ENCODE measurements at regions not wholly inside any gene's neighbourhood (a gene's known extent, or its start where the extent isn't known, plus 50 kb on each side); places are given as distances from the start of the nearest gene placed in this dataset.
"Not testable (repeated sequence)": the region's sequence is repeated elsewhere in the genome, so short reads cannot be mapped to it uniquely, and the experiment has no call there.

GRCh38 chr17:72471296-72471695, 350.5 kb downstream of the SOX9 start:
- Mint-ChIP-seq H3K4me1 (ENCODE audit: insufficient read depth, unreplicated experiment) (peaks cover 17% of the 10 kb centered on the region), H3K4me3 (ENCODE audit: unreplicated experiment) (no peak overlapping the region), H3K9me3 (ENCODE audit: unreplicated experiment) (no peaks in the 10 kb centered on the region), H3K36me3 (ENCODE audit: insufficient read depth, unreplicated experiment) (peaks cover 30% of the 10 kb centered on the region), H3K27me3 (ENCODE audit: insufficient read depth, unreplicated experiment) (no peaks in the 10 kb centered on the region), H3K27ac (ENCODE audit: low read depth, unreplicated experiment) (no peak overlapping the region)
- intact Hi-C loops (cut with micrococcal nuclease) = no loop called here
- CTCF ChIA-PET = interaction anchor here (0.9 kb wide), 1 partner anchor 68 kb away, joined by 3 read pairs; no protein-coding TSS in a partner anchor
- DNase-seq (ENCODE audit: unreplicated experiment) = no peak
- POLR2A ChIA-PET = interaction anchor here (1.1 kb wide), 1 partner anchor 54 kb away, joined by 4 read pairs; no protein-coding TSS in a partner anchor
- BruUV-seq (replicated peaks) = no TSS peak
- no peak for TF ChIP-seq CTCF (IDR thresholded peaks at IDR 0.05; ENCODE audit: unreplicated experiment)

- Mint-ChIP-seq H3K9me3 (ENCODE audit: unreplicated experiment) (no peaks in the 10 kb centered on the region), H3K27me3 (ENCODE audit: insufficient read depth, unreplicated experiment) (no peaks in the 10 kb centered on the region), H3K4me3 (ENCODE audit: unreplicated experiment) (no peak overlapping the region), H3K27ac (ENCODE audit: low read depth, unreplicated experiment) (no peak overlapping the region), H3K4me1 (ENCODE audit: insufficient read depth, unreplicated experiment) (peaks cover 12% of the 10 kb centered on the region), H3K36me3 (ENCODE audit: insufficient read depth, unreplicated experiment) (peaks cover 38% of the 10 kb centered on the region)
- no peak for DNase-seq (ENCODE audit: unreplicated experiment)
- POLR2A ChIA-PET = no interaction called here
- CTCF ChIA-PET = interaction anchor here (0.9 kb wide), 1 partner anchor 68 kb away, joined by 3 read pairs; no protein-coding TSS in a partner anchor
- BruUV-seq (replicated peaks) = no TSS peak
- intact Hi-C loops (cut with micrococcal nuclease) = no loop called here
- no peak for TF ChIP-seq CTCF (IDR thresholded peaks at IDR 0.05; ENCODE audit: unreplicated experiment)
Measured at GRCh38 chr17:72472106-72472505, 351.3 kb downstream of the SOX9 start.

- peaks cover 44% of the 10 kb centered on the region for H3K36me3 Mint-ChIP-seq (ENCODE audit: insufficient read depth, unreplicated experiment)
Measured at GRCh38 chr17:72472853-72473390, 352.1 kb downstream of the SOX9 start.

GRCh38 chr17:72474243-72474642, 353.4 kb downstream of the SOX9 start:
- no peak for DNase-seq (ENCODE audit: unreplicated experiment)
- no TSS peak for BruUV-seq (replicated peaks)
- ChIA-PET POLR2A (no interaction called here), CTCF (interaction anchor here (0.6 to 1.0 kb wide), 2 partner anchors 46 to 1597 kb away, joined by 3 to 4 read pairs; no protein-coding TSS in a partner anchor)
- no peaks in the 10 kb centered on the region for H3K9me3 Mint-ChIP-seq (ENCODE audit: unreplicated experiment)
- peaks cover 49% of the 10 kb centered on the region for H3K36me3 Mint-ChIP-seq (ENCODE audit: insufficient read depth, unreplicated experiment)
- H3K27me3 Mint-ChIP-seq (ENCODE audit: insufficient read depth, unreplicated experiment) = no peaks in the 10 kb centered on the region
- H3K27ac Mint-ChIP-seq (ENCODE audit: low read depth, unreplicated experiment) = no peak overlapping the region
- peaks cover 6% of the 10 kb centered on the region for H3K4me1 Mint-ChIP-seq (ENCODE audit: insufficient read depth, unreplicated experiment)
- no peak overlapping the region for H3K4me3 Mint-ChIP-seq (ENCODE audit: unreplicated experiment)
- intact Hi-C loops (cut with micrococcal nuclease) = no loop called here
- TF ChIP-seq CTCF (IDR thresholded peaks at IDR 0.05; ENCODE audit: unreplicated experiment) = no peak

More at GRCh38 chr17:72472853-72473390, 352.1 kb downstream of the SOX9 start:
- POLR2A ChIA-PET; CTCF ChIA-PET; H3K4me1 Mint-ChIP-seq (ENCODE audit: insufficient read depth, unreplicated experiment); intact Hi-C loops (cut with micrococcal nuclease); H3K27me3 Mint-ChIP-seq (ENCODE audit: insufficient read depth, unreplicated experiment); H3K9me3 Mint-ChIP-seq (ENCODE audit: unreplicated experiment); H3K27ac Mint-ChIP-seq (ENCODE audit: low read depth, unreplicated experiment); DNase-seq (ENCODE audit: unreplicated experiment); H3K4me3 Mint-ChIP-seq (ENCODE audit: unreplicated experiment); BruUV-seq (replicated peaks): not testable (repeated sequence)
